Hepatocyte (in vitro differentiated cells): ENCODE measurements at regions not wholly inside any gene's neighbourhood (a gene's known extent, or its start where the extent isn't known, plus 50 kb on each side); places are given as distances from the start of the nearest gene placed in this dataset.
A peak's percentile ranks its signal among the peaks of the same experiment; 100 is the strongest.

Source experiments
- DNase-seq: peaks from one replicate; pipeline ENCODE4 v3.0.0-alpha.2; 2016; ENCODE audit warnings: low spot score
- H2AFZ ChIP-seq: fragments of 200-600 bp; sonication (generic); 2 replicates; pipeline ENCODE4 v1.6.0; 2016; ENCODE audit warnings: antibody characterized with exemption, mild to moderate bottlenecking
- H3K27ac ChIP-seq: fragments of 200-600 bp; sonication (generic); 2 replicates; pipeline ENCODE4 v1.5.1; 2016; ENCODE audit warnings: mild to moderate bottlenecking
- H3K27me3 ChIP-seq: fragments of 200-600 bp; sonication (generic); 2 replicates; pipeline ENCODE4 v1.6.1; 2016
- H3K36me3 ChIP-seq: fragments of 200-600 bp; sonication (generic); replicated peaks from 2 replicates; pipeline ENCODE4 v1.5.1; 2016; ENCODE audit warnings: low read depth; ENCODE audit not compliant: insufficient read depth
- H3K4me1 ChIP-seq: fragments of 200-600 bp; sonication (generic); 2 replicates; pipeline ENCODE4 v1.5.1; 2016; ENCODE audit warnings: mild to moderate bottlenecking, moderate library complexity; ENCODE audit not compliant: insufficient read depth
- H3K4me2 ChIP-seq: fragments of 200-600 bp; sonication (generic); 2 replicates; pipeline ENCODE4 v1.6.0; 2016
- H3K4me3 ChIP-seq: fragments of 200-600 bp; sonication (generic); 2 replicates; pipeline ENCODE4 v1.5.1; 2016; ENCODE audit warnings: mild to moderate bottlenecking
- H3K79me2 ChIP-seq: fragments of 200-600 bp; sonication (generic); 2 replicates; pipeline ENCODE4 v1.6.0; 2017; ENCODE audit warnings: mild to moderate bottlenecking
- H3K9me2 ChIP-seq: fragments of 200-600 bp; sonication (generic); replicated peaks from 2 replicates; pipeline ENCODE4 v1.6.0; 2017; ENCODE audit warnings: mild to moderate bottlenecking; ENCODE audit not compliant: insufficient read depth
- H3K9me3 ChIP-seq: fragments of 200-600 bp; sonication (generic); 2 replicates; pipeline ENCODE4 v1.5.1; 2016; ENCODE audit warnings: low read depth, mild to moderate bottlenecking
- H4K20me1 ChIP-seq: fragments of 200-600 bp; sonication (generic); 2 replicates; pipeline ENCODE4 v1.6.0; 2016; ENCODE audit warnings: mild to moderate bottlenecking; ENCODE audit not compliant: insufficient read depth, poor library complexity, severe bottlenecking
- EZH2 ChIP-seq: fragments of 200-600 bp; sonication (generic); IDR thresholded peaks from 2 replicates; pipeline ENCODE4 v1.6.1; 2016; ENCODE audit warnings: antibody characterized with exemption, mild to moderate bottlenecking, borderline replicate concordance
- EZH2phosphoT487 ChIP-seq: fragments of 200-600 bp; sonication (generic); IDR thresholded peaks from one replicate; pipeline ENCODE4 v1.6.1; 2018; ENCODE audit warnings: antibody characterized with exemption, mild to moderate bottlenecking, low read depth, moderate library complexity; ENCODE audit not compliant: unreplicated experiment, severe bottlenecking
- WGBS: methylation state at CpG from one replicate; pipeline ENCODE4 v1.1.6; 2016; ENCODE audit warnings: low lambda C conversion rate; ENCODE audit errors: missing lambda C conversion rate; 5-methylcytosine and 5-hydroxymethylcytosine counted together
- TF ChIP-seq, protein P1 (sequence below): fragments of 200-600 bp; sonication (generic); IDR thresholded peaks from 2 replicates; pipeline ENCODE4 v1.5.1; 2016; ENCODE audit warnings: antibody characterized with exemption, mild to moderate bottlenecking; ENCODE audit not compliant: poor library complexity

DNA sequence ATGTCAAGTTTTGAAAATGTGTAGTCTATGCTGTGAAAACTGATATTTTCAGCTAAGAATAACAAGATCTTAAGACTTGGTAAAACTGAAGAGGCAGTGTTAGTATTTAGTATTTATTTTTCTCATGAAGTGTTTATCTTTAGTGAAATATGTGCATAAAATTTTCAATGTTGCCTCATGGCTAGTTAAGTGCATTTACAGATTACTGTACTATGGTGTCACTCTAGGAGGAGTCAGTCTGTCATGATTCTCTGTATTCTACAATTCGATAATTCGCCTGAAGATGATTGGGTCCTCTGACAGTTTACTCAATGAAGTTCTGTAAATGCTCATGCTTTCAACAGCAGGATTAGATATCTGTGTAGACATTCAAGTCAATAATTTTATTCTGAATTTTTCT, 488.1 kb upstream of the GRM3 start:
- Histone ChIP-seq H3K79me2 (no peaks in the 10 kb centered on the region), H3K4me1 (no peaks in the 10 kb centered on the region), H3K4me2 (no peak overlapping the region), H2AFZ (no peak overlapping the region), H3K27me3 (no peaks in the 10 kb centered on the region), H3K9me2 (no peaks in the 10 kb centered on the region), H3K4me3 (no peak overlapping the region), H3K9me3 (no peaks in the 10 kb centered on the region), H3K36me3 (no peaks in the 10 kb centered on the region), H3K27ac (no peak overlapping the region), H4K20me1 (no peaks in the 10 kb centered on the region)
- no peak for DNase-seq
- 87% methylated on average over 2 of the region's 2 CpGs for WGBS
- no peak for TF ChIP-seq EZH2

DNA sequence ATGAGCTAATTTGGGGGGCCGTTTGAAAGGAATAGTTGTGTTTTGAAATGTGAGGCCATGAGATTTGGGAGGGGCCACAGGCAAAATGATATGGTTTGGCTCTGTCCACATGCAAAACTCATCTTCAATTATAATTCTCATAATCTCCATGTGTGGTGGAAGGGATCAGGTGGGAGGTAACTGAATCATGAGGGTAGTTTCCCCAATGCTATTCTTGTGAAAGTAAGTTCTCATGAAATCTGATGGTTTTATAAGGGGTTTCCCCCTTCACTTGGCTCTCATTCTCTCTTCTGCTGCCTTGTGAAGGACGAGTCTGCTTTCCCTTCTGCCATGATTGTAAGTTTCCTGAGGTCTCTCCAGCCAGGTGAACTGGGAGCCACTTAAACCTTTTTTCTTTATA, 490.8 kb upstream of the GRM3 start:
- no peaks in the 10 kb centered on the region for H3K9me2 ChIP-seq
- WGBS, result 59% methylated on average over 2 of the region's 2 CpGs

DNA sequence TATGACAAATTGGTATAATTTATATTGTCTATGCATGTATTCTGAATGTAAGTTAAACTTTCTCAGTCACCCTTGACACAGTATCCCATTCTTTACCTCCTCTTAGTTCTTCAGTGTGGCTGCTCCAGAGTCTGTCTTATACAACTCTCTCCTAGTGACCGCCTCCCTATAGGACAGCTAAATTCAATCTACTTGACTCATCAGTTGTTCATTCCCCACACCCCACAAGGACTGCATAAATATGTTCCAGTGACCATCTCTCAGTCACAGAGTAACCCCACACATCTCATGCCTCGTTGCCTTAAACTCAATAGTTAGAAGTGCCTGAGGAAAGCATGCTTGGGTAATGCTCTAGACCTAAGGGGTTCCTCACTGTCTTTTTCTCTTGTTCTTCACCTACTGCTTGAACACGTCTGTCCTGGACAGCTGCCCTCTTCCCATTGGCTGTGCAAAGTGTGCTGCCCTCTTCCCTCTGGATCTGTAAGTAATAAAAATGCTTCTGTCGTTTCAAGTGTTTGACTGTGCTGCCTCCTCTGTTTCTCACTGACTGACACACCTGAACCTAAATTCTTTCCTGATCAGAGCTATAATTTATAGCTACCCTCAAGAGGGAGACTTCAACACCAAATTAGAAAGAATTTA, 494.6 kb upstream of the GRM3 start:
- H3K4me3 ChIP-seq, result no peak overlapping the region
- TF ChIP-seq EZH2phosphoT487 (no peak), EZH2 (no peak)
- TF ChIP-seq, protein P1, sequence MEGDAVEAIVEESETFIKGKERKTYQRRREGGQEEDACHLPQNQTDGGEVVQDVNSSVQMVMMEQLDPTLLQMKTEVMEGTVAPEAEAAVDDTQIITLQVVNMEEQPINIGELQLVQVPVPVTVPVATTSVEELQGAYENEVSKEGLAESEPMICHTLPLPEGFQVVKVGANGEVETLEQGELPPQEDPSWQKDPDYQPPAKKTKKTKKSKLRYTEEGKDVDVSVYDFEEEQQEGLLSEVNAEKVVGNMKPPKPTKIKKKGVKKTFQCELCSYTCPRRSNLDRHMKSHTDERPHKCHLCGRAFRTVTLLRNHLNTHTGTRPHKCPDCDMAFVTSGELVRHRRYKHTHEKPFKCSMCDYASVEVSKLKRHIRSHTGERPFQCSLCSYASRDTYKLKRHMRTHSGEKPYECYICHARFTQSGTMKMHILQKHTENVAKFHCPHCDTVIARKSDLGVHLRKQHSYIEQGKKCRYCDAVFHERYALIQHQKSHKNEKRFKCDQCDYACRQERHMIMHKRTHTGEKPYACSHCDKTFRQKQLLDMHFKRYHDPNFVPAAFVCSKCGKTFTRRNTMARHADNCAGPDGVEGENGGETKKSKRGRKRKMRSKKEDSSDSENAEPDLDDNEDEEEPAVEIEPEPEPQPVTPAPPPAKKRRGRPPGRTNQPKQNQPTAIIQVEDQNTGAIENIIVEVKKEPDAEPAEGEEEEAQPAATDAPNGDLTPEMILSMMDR, result no peak
- H3K9me2 ChIP-seq, result no peaks in the 10 kb centered on the region
- no peaks in the 10 kb centered on the region for H3K4me1 ChIP-seq
- no peaks in the 10 kb centered on the region for H3K79me2 ChIP-seq
- DNase-seq, result no peak
- no peak overlapping the region for H3K27ac ChIP-seq
- no peaks in the 10 kb centered on the region for H3K27me3 ChIP-seq
- H2AFZ ChIP-seq, result no peak overlapping the region
- no peaks in the 10 kb centered on the region for H3K9me3 ChIP-seq
- H3K4me2 ChIP-seq, result no peak overlapping the region
- WGBS, result 56% methylated on average over 4 of the region's 4 CpGs
- H3K36me3 ChIP-seq, result no peaks in the 10 kb centered on the region
- H4K20me1 ChIP-seq, result no peaks in the 10 kb centered on the region

More for the DNA sequence above, 490.8 kb upstream of the GRM3 start:
- Histone ChIP-seq H3K4me3 (no peak overlapping the region), H3K4me1 (no peaks in the 10 kb centered on the region), H3K27ac (no peak overlapping the region), H3K4me2 (no peak overlapping the region), H3K79me2 (no peaks in the 10 kb centered on the region), H4K20me1 (no peaks in the 10 kb centered on the region), H3K27me3 (no peaks in the 10 kb centered on the region), H3K36me3 (no peaks in the 10 kb centered on the region), H3K9me3 (no peaks in the 10 kb centered on the region), H2AFZ (no peak overlapping the region)
- no peak for DNase-seq
- TF ChIP-seq EZH2 (no peak), EZH2phosphoT487 (no peak)

DNA sequence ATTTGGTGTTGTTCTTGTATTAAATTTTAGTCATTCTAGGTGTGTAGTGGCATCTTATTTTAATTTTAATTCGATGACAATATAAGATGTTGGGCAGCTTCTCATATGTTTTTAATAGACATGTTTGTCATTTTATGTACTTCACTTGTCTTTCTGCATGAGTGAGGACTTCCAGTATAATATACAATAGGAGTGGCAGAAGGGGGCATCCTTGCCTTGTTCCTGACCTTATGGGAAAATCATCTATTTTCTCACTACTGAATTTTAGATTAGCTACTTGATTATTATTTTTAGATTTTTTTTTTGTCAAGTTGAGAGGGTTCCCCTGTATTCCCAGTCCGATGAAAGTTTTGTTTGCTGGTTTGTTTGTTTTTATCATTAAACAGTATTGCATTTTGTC, 495.2 kb upstream of the GRM3 start:
- WGBS, result 70% methylated on average over 2 of the region's 2 CpGs
- Histone ChIP-seq H3K27me3 (no peaks in the 10 kb centered on the region), H3K36me3 (no peaks in the 10 kb centered on the region), H3K4me2 (no peak overlapping the region), H3K4me1 (no peaks in the 10 kb centered on the region), H3K79me2 (no peaks in the 10 kb centered on the region), H4K20me1 (no peaks in the 10 kb centered on the region), H3K9me3 (no peaks in the 10 kb centered on the region), H2AFZ (no peak overlapping the region), H3K4me3 (no peak overlapping the region), H3K27ac (no peak overlapping the region), H3K9me2 (no peaks in the 10 kb centered on the region)
- no peak for DNase-seq
- TF ChIP-seq EZH2phosphoT487, result no peak
- TF ChIP-seq EZH2, result no peak
- TF ChIP-seq, protein P1, result peak; percentile 10
